NCI-H345 treated with DMSO at 0.1 percent for 48 hours (cell line): ENCODE measurements at regions not wholly inside any gene's neighbourhood (a gene's known extent, or its start where the extent isn't known, plus 50 kb on each side); places are given as distances from the start of the nearest gene placed in this dataset.
"Not testable (repeated sequence)": the region's sequence is repeated elsewhere in the genome, so short reads cannot be mapped to it uniquely, and the experiment has no call there.

ENCODE experiments used
- DNase-seq: peaks from one replicate; lab custom pipeline; 2025; ENCODE audit not compliant: unreplicated experiment; lab: John Stamatoyannopoulos, UW

- no peak for DNase-seq
Observed at GRCh38 chr10:124170631-124171030, 77.2 kb upstream of the CHST15 start.

GRCh38 chr10:124168991-124169802 lies 75.8 kb upstream of the CHST15 start:
- DNase-seq: no peak

- DNase-seq: no peak
Observed at GRCh38 chr10:124168581-124168980, 75.2 kb upstream of the CHST15 start.

- not testable (repeated sequence) for DNase-seq
Observed at GRCh38 chr10:124167925-124168324, 74.5 kb upstream of the CHST15 start.

GRCh38 chr10:124166431-124167125 lies 73.2 kb upstream of the CHST15 start:
- DNase-seq: no peak

GRCh38 chr10:124165827-124166226 lies 72.4 kb upstream of the CHST15 start:
- DNase-seq: no peak

- DNase-seq: no peak
Observed at GRCh38 chr10:124165311-124165710, 71.9 kb upstream of the CHST15 start.

- no peak for DNase-seq
Observed at GRCh38 chr10:124164264-124164663, 70.9 kb upstream of the CHST15 start.

- no peak for DNase-seq
Observed at GRCh38 chr10:124162774-124163354, 69.5 kb upstream of the CHST15 start.

GRCh38 chr10:124162136-124162535 lies 68.7 kb upstream of the CHST15 start:
- DNase-seq: no peak

- DNase-seq: no peak
Observed at GRCh38 chr10:124161601-124162000, 68.2 kb upstream of the CHST15 start.

- no peak for DNase-seq
Observed at GRCh38 chr10:124160943-124161582, 67.7 kb upstream of the CHST15 start.

- no peak for DNase-seq
Observed at GRCh38 chr10:124160176-124160575, 66.8 kb upstream of the CHST15 start.

GRCh38 chr10:124159153-124159552 lies 65.8 kb upstream of the CHST15 start:
- DNase-seq: no peak

GRCh38 chr10:124158592-124158991 lies 65.2 kb upstream of the CHST15 start:
- DNase-seq: no peak

GRCh38 chr10:124157271-124157681 lies 63.9 kb upstream of the CHST15 start:
- no peak for DNase-seq

GRCh38 chr10:124156524-124157260 lies 63.3 kb upstream of the CHST15 start:
- no peak for DNase-seq

- DNase-seq: no peak
Observed at GRCh38 chr10:124155781-124156435, 62.5 kb upstream of the CHST15 start.

GRCh38 chr10:124153023-124153826 lies 59.8 kb upstream of the CHST15 start:
- DNase-seq: peak; percentile 70
